ENCODE measurements at regions not wholly inside any gene's neighbourhood (a gene's known extent, or its start where the extent isn't known, plus 50 kb on each side); places are given as distances from the start of the nearest gene placed in this dataset.

GRCh38 chr16:89034971-89035668 lies 58.1 kb upstream of the CBFA2T3 start (continued):
- TF ChIP-seq, protein P1, sequence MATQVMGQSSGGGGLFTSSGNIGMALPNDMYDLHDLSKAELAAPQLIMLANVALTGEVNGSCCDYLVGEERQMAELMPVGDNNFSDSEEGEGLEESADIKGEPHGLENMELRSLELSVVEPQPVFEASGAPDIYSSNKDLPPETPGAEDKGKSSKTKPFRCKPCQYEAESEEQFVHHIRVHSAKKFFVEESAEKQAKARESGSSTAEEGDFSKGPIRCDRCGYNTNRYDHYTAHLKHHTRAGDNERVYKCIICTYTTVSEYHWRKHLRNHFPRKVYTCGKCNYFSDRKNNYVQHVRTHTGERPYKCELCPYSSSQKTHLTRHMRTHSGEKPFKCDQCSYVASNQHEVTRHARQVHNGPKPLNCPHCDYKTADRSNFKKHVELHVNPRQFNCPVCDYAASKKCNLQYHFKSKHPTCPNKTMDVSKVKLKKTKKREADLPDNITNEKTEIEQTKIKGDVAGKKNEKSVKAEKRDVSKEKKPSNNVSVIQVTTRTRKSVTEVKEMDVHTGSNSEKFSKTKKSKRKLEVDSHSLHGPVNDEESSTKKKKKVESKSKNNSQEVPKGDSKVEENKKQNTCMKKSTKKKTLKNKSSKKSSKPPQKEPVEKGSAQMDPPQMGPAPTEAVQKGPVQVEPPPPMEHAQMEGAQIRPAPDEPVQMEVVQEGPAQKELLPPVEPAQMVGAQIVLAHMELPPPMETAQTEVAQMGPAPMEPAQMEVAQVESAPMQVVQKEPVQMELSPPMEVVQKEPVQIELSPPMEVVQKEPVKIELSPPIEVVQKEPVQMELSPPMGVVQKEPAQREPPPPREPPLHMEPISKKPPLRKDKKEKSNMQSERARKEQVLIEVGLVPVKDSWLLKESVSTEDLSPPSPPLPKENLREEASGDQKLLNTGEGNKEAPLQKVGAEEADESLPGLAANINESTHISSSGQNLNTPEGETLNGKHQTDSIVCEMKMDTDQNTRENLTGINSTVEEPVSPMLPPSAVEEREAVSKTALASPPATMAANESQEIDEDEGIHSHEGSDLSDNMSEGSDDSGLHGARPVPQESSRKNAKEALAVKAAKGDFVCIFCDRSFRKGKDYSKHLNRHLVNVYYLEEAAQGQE (IDR thresholded peaks at IDR 0.05; ENCODE audit: low read depth, low read length): no peak
- TF ChIP-seq CHD2 (IDR thresholded peaks at IDR 0.05; ENCODE audit: low read length, partially characterized antibody) (no peak), USF1 (IDR thresholded peaks at IDR 0.05; ENCODE audit: borderline replicate concordance, low read depth) (no peak), YY1 (IDR thresholded peaks at IDR 0.05; ENCODE audit: low read depth) (no peak)
- TF ChIP-seq, protein P2, sequence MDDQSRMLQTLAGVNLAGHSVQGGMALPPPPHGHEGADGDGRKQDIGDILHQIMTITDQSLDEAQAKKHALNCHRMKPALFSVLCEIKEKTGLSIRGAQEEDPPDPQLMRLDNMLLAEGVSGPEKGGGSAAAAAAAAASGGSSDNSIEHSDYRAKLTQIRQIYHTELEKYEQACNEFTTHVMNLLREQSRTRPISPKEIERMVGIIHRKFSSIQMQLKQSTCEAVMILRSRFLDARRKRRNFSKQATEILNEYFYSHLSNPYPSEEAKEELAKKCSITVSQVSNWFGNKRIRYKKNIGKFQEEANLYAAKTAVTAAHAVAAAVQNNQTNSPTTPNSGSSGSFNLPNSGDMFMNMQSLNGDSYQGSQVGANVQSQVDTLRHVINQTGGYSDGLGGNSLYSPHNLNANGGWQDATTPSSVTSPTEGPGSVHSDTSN (IDR thresholded peaks at IDR 0.05): no peak

GRCh38 chr16:89035669-89036570 lies 57.7 kb upstream of the ACSF3 start:
- H3K79me2 ChIP-seq (ENCODE audit: insufficient read depth): no peaks in the 10 kb centered on the region

More at GRCh38 chr16:89035669-89036570, 57.7 kb upstream of the ACSF3 start:
- Histone ChIP-seq H3K9me3 (no peaks in the 10 kb centered on the region), H3K36me3 (replicated peaks in 1 of 2; ENCODE audit: control insufficient read depth in 1 of 2, insufficient read depth in 2 of 2, low read length in 1 of 2) (no peaks in the 10 kb centered on the region), H3K9me2 (no peaks in the 10 kb centered on the region), H3K27ac (ENCODE audit: low read depth in 2 of 2, low read length in 1 of 2) (no peak overlapping the region), H3F3A (replicated peaks; ENCODE audit: insufficient read depth) (no peaks in the 10 kb centered on the region), H3K4me1 (ENCODE audit: control insufficient read depth in 1 of 2, insufficient read depth in 2 of 2, low read depth in 1 of 2, low read length in 1 of 2) (no peaks in the 10 kb centered on the region), H2AFZ (ENCODE audit: low read depth) (no peak overlapping the region), H3K27me3 (ENCODE audit: insufficient read depth) (no peaks in the 10 kb centered on the region; the same call in 1 of the 2 replicates), H3K9ac (no peak overlapping the region), H3K4me3 (ENCODE audit: low read depth in 2 of 2, low read length in 1 of 2) (no peak overlapping the region), H4K20me1 (ENCODE audit: insufficient read depth) (no peaks in the 10 kb centered on the region), H3K4me2 (no peak overlapping the region)
- WGBS (ENCODE audit: low lambda C conversion rate): 39% methylated on average over 12 of the region's 22 CpGs
- ChIA-PET POLR2A (no interaction called here), CTCF (interaction anchor here (1.1 kb wide), 1 partner anchor 17 kb away, joined by 3 read pairs; no protein-coding TSS in a partner anchor)
- no peak for DNase-seq
- no peak for TF ChIP-seq USF2 (IDR thresholded peaks at IDR 0.05; ENCODE audit: borderline replicate concordance, low read depth, low read length)
